ENCODE measurements at regions not wholly inside any gene's neighbourhood (a gene's known extent, or its start where the extent isn't known, plus 50 kb on each side); places are given as distances from the start of the nearest gene placed in this dataset.

DNA sequence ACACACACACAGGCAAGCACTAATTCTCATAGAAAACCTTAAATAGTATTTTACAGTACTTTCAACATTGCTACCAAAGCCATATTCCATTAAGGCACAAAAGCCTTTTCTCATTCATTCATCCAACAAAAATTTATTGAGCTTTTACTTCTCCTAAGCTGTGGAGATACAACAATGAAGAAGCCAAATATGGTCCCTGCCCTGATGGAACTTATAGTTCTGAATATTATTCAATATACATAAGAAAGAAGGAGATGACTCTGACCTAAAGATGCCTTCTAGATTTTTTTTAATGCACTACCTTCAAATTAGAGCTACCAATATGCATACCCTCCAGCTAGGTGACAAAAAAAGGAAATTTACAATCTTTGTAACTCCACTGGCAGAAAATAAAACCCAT lies 90.0 kb upstream of the WDR44 start:
- CTCF ChIA-PET, result interaction anchor here (0.6 to 0.8 kb wide), 2 partner anchors 70 to 615 kb away, joined by 3 to 4 read pairs; no protein-coding TSS in a partner anchor
- H3K27ac ChIP-seq, result no peak overlapping the region
- POLR2A ChIA-PET (ENCODE audit: low non-redundant PET), result no interaction called here
- no peak for DNase-seq (ENCODE audit: low spot score)
- TF ChIP-seq, protein P1, sequence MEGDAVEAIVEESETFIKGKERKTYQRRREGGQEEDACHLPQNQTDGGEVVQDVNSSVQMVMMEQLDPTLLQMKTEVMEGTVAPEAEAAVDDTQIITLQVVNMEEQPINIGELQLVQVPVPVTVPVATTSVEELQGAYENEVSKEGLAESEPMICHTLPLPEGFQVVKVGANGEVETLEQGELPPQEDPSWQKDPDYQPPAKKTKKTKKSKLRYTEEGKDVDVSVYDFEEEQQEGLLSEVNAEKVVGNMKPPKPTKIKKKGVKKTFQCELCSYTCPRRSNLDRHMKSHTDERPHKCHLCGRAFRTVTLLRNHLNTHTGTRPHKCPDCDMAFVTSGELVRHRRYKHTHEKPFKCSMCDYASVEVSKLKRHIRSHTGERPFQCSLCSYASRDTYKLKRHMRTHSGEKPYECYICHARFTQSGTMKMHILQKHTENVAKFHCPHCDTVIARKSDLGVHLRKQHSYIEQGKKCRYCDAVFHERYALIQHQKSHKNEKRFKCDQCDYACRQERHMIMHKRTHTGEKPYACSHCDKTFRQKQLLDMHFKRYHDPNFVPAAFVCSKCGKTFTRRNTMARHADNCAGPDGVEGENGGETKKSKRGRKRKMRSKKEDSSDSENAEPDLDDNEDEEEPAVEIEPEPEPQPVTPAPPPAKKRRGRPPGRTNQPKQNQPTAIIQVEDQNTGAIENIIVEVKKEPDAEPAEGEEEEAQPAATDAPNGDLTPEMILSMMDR (conservative IDR thresholded peaks at IDR 0.05; ENCODE audit: low read depth), result no peak

DNA sequence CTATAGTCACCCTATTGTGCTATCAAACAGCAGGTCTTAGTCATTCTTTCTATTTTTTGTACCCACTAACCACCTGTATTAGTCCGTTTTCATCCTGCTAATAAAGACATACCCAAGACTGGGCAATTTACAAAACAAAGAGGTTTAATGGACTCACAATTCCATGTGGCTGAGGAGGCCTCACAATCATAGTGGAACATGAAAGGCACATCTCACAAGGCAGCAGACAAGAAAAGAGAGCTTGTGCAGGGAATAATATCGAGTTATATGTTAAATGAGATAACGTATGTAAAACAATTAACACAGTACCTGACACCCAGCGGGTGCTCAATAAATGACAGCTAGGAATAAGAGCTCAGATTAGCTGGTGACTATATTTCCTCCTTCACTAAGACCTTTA lies 88.1 kb upstream of the WDR44 start:
- ChIA-PET CTCF (interaction anchor here (0.6 kb wide), 1 partner anchor 725 kb away, joined by 6 read pairs; no protein-coding TSS in a partner anchor), POLR2A (ENCODE audit: low non-redundant PET) (no interaction called here)
- no peak overlapping the region for H3K27ac ChIP-seq
- TF ChIP-seq, protein P1 (conservative IDR thresholded peaks at IDR 0.05; ENCODE audit: low read depth), result no peak
- no peak for DNase-seq (ENCODE audit: low spot score)

DNA sequence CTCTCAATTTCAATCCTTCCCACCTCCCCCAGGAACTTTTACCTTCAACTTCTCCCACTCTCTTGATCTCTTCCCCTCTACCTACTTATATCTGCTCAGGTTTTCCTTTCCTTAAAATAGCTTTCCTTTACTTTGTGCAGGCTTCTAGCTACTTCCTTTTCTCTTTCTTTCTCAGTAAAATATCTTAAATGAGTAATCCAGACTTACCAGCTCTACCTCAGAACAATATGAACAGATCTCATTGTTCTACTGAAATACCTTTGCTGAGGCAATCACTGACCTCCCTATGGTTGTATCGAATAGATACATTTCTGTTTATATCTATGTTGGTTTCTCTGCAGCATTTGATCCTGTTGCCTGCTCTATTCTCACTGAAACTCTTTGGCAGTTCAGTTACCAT lies 86.7 kb upstream of the WDR44 start:
- H3K27ac ChIP-seq, result no peak overlapping the region
- POLR2A ChIA-PET (ENCODE audit: low non-redundant PET), result no interaction called here
- TF ChIP-seq, protein P1 (conservative IDR thresholded peaks at IDR 0.05; ENCODE audit: low read depth), result no peak
- no peak for DNase-seq (ENCODE audit: low spot score)
- CTCF ChIA-PET, result no interaction called here

DNA sequence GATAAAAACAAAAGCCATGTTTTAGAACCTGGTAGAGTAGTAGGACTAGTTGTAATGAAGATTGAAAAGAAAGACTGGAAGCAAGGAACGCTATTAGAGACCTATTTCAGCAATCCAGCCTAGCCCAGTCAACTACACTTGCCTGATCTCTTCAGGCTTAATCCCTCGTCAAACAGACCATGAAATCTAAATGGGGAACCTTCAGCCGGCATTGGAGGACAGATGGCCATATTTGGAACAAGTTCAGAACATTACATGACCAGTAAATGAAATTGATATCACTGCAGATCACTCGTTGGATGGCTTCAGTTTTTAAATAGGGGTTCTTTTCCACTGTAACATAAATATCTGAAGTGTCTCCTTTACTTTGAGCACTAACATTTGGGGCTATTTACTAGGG lies 84.8 kb upstream of the WDR44 start:
- TF ChIP-seq, protein P1 (conservative IDR thresholded peaks at IDR 0.05; ENCODE audit: low read depth), result no peak
- DNase-seq (ENCODE audit: low spot score), result no peak
- ChIA-PET CTCF (no interaction called here), POLR2A (ENCODE audit: low non-redundant PET) (no interaction called here)
- H3K27ac ChIP-seq, result no peak overlapping the region

DNA sequence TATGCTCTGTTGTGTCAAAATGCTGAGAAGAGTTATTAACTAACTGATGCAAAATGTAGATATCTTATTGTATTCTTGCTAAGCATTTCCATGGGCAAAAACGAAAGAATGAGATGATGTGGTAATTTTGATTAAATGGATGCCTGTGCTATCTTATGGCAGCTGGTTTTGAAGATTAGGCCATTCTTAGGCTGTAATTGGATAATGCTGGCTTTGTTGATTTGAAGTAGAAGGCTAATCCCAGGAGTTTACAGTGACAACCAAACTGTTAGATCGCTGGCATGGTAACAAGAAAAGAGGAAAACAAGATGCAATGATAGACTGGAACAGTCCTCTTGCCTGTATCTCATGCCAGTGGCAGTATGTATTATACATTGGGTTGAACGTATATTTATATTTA lies 74.1 kb upstream of the WDR44 start:
- ChIA-PET CTCF (interaction anchor here (0.6 kb wide), 1 partner anchor 45 kb away, joined by 6 read pairs; no protein-coding TSS in a partner anchor), POLR2A (ENCODE audit: low non-redundant PET) (no interaction called here)
- DNase-seq (ENCODE audit: low spot score), result no peak
- H3K27ac ChIP-seq, result no peak overlapping the region
- TF ChIP-seq, protein P1 (conservative IDR thresholded peaks at IDR 0.05; ENCODE audit: low read depth), result no peak

DNA sequence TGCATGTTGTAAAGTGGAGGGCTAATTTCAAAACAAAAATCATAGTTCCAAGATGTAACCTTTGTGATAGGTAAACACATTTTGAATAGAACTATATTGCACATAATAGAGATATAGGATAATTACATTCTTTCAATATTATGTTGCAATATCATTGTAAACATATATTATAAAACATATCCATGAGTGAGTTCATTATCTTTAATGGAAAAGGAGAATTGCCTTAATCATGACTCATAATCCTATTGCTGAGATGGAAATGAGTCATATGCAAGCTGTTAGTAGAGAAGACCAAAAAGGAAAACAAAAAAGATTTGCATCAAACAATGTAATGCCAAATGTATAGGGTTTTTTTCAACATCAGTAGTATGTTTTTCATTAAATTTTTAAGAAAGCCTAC lies 73.7 kb upstream of the WDR44 start:
- CTCF ChIA-PET, result interaction anchor here (0.6 kb wide), 2 partner anchors 18 to 45 kb away, joined by 3 to 6 read pairs; no protein-coding TSS in a partner anchor
- H3K27ac ChIP-seq, result no peak overlapping the region

More for the DNA sequence above, 73.7 kb upstream of the WDR44 start:
- DNase-seq (ENCODE audit: low spot score), result peak; percentile 29
- POLR2A ChIA-PET (ENCODE audit: low non-redundant PET), result no interaction called here
- TF ChIP-seq, protein P1 (conservative IDR thresholded peaks at IDR 0.05; ENCODE audit: low read depth), result no peak

All from RWPE1 (cell line).